Endodermal cell (in vitro differentiated cells): ENCODE measurements at regions not wholly inside any gene's neighbourhood (a gene's known extent, or its start where the extent isn't known, plus 50 kb on each side); places are given as distances from the start of the nearest gene placed in this dataset.

Experiments
- DNase-seq: peaks from one replicate; pipeline ENCODE4 v3.0.0-alpha.2; 2017
- H3K27ac ChIP-seq: 2 replicates; pipeline ENCODE4 v1.5.1; 2013; ENCODE audit warnings: mild to moderate bottlenecking, low read depth, low read length, moderate library complexity
- H3K27me3 ChIP-seq: 2 replicates; pipeline ENCODE4 v1.6.1; 2013; ENCODE audit warnings: mild to moderate bottlenecking, low read length, moderate library complexity; ENCODE audit not compliant: insufficient read depth, control insufficient read depth, poor library complexity, severe bottlenecking
- H3K36me3 ChIP-seq: 2 replicates; pipeline ENCODE4 v1.7.0; 2013; ENCODE audit warnings: mild to moderate bottlenecking, low read length, moderate library complexity; ENCODE audit not compliant: control insufficient read depth, insufficient read depth
- H3K4me1 ChIP-seq: one replicate; pipeline ENCODE4 v1.7.0; 2013; ENCODE audit warnings: low read length; ENCODE audit not compliant: control insufficient read depth, insufficient read depth
- H3K4me3 ChIP-seq: 2 replicates; pipeline ENCODE4 v1.5.1; 2013; ENCODE audit warnings: mild to moderate bottlenecking, low read length, moderate library complexity
- H3K9ac ChIP-seq: 2 replicates; pipeline ENCODE4 v1.6.1; 2013; ENCODE audit warnings: mild to moderate bottlenecking, low read length, moderate library complexity; ENCODE audit not compliant: poor library complexity, severe bottlenecking; ENCODE audit errors: extremely low read depth
- H3K9me3 ChIP-seq: 2 replicates; pipeline ENCODE4 v1.6.1; 2013; ENCODE audit warnings: mild to moderate bottlenecking, low read length, moderate library complexity; ENCODE audit not compliant: control insufficient read depth
- H3K27ac Mint-ChIP-seq: 2 replicates; pipeline ENCODE4 v1.8.0; 2020; ENCODE audit warnings: mixed read lengths
- H3K27me3 Mint-ChIP-seq: 2 replicates; pipeline ENCODE4 v1.8.0; 2021; ENCODE audit warnings: mild to moderate bottlenecking, mixed read lengths; ENCODE audit not compliant: insufficient read depth
- H3K36me3 Mint-ChIP-seq: 2 replicates; pipeline ENCODE4 v1.8.0; 2020; ENCODE audit warnings: low read depth, mixed read lengths
- H3K4me1 Mint-ChIP-seq: 2 replicates; pipeline ENCODE4 v1.8.0; 2020; ENCODE audit warnings: mixed read lengths
- H3K4me3 Mint-ChIP-seq: 2 replicates; pipeline ENCODE4 v1.8.0; 2020; ENCODE audit warnings: mild to moderate bottlenecking, moderate library complexity, mixed read lengths
- H3K9me3 Mint-ChIP-seq: 2 replicates; pipeline ENCODE4 v1.8.0; 2020; ENCODE audit warnings: mild to moderate bottlenecking, mixed read lengths
- CTCF ChIP-seq: fragments of 200-600 bp; sonication (generic); conservative IDR thresholded peaks from 2 replicates; pipeline ENCODE4 v1.5.0; 2021; ENCODE audit warnings: antibody characterized with exemption, mild to moderate bottlenecking
- WGBS, 2 experiments: methylation state at CpG; one replicate each; pipeline versions ENCODE4 v1.1.5 to v1.1.7; 2013; ENCODE audit warnings: missing lambda C conversion rate in 2 of 2, mixed read lengths in 1 of 2; ENCODE audit not compliant: insufficient coverage in 1 of 2, insufficient read length in 1 of 2; 5-methylcytosine and 5-hydroxymethylcytosine counted together

GRCh38 chr1:14103878-14104430, 404.0 kb downstream of the PRDM2 start:
- H3K9me3 ChIP-seq = no peaks in the 10 kb centered on the region
- no peaks in the 10 kb centered on the region for H3K36me3 ChIP-seq
- WGBS, 2 experiments = 88 to 94% methylated on average over 3 to 7 of the region's 7 CpGs
- Mint-ChIP-seq H3K9me3 (no peaks in the 10 kb centered on the region), H3K36me3 (no peaks in the 10 kb centered on the region), H3K27ac (no peak overlapping the region), H3K27me3 (peaks cover 29% of the 10 kb centered on the region), H3K4me1 (peaks cover 13% of the 10 kb centered on the region), H3K4me3 (no peak overlapping the region)
- DNase-seq = no peak
- H3K27ac ChIP-seq = no peak overlapping the region
- H3K4me3 ChIP-seq = no peak overlapping the region
- H3K27me3 ChIP-seq = peaks cover 42% of the 10 kb centered on the region
- H3K9ac ChIP-seq = no peak overlapping the region
- TF ChIP-seq CTCF = no peak
- H3K4me1 ChIP-seq = no peaks in the 10 kb centered on the region

- no peak for TF ChIP-seq CTCF
- Mint-ChIP-seq H3K27me3 (peaks cover 29% of the 10 kb centered on the region), H3K27ac (no peak overlapping the region), H3K36me3 (no peaks in the 10 kb centered on the region), H3K4me1 (no peaks in the 10 kb centered on the region), H3K9me3 (no peaks in the 10 kb centered on the region), H3K4me3 (no peak overlapping the region)
- Histone ChIP-seq H3K27me3 (peaks cover 42% of the 10 kb centered on the region), H3K4me3 (no peak overlapping the region), H3K9me3 (no peaks in the 10 kb centered on the region), H3K9ac (no peak overlapping the region), H3K4me1 (no peaks in the 10 kb centered on the region), H3K27ac (no peak overlapping the region), H3K36me3 (no peaks in the 10 kb centered on the region)
- 84 to 86% methylated on average over 2 of the region's 2 CpGs for WGBS, 2 experiments
- DNase-seq = no peak
Measured at GRCh38 chr1:14106126-14106525, 406.1 kb downstream of the PRDM2 start.

GRCh38 chr1:14106679-14107313, 406.8 kb downstream of the PRDM2 start:
- Mint-ChIP-seq H3K27ac (no peak overlapping the region), H3K27me3 (peaks cover 29% of the 10 kb centered on the region), H3K4me3 (no peak overlapping the region), H3K9me3 (no peaks in the 10 kb centered on the region), H3K4me1 (no peaks in the 10 kb centered on the region), H3K36me3 (no peaks in the 10 kb centered on the region)
- no peak for DNase-seq
- Histone ChIP-seq H3K9me3 (no peaks in the 10 kb centered on the region), H3K27ac (no peak overlapping the region), H3K4me1 (no peaks in the 10 kb centered on the region), H3K36me3 (no peaks in the 10 kb centered on the region), H3K4me3 (no peak overlapping the region), H3K9ac (no peak overlapping the region), H3K27me3 (peaks cover 42% of the 10 kb centered on the region)
- WGBS, 2 experiments = 67 to 97% methylated on average over 1 to 3 of the region's 4 CpGs
- TF ChIP-seq CTCF = no peak
